Endothelial cell of umbilical vein (primary cell): ENCODE measurements at regions not wholly inside any gene's neighbourhood (a gene's known extent, or its start where the extent isn't known, plus 50 kb on each side); places are given as distances from the start of the nearest gene placed in this dataset.

Experiments used
- BruUV-seq: library from RNA; stranded (reverse); fragments of 400-500 nt; replicated peaks from 2 replicates; lab custom pipeline; 2021; lab: Mats Ljungman, UMichigan
- CTCF ChIA-PET: fragments of 300-600, 350-600 bp; sonication (Branson Sonifier 250); formaldehyde crosslinking; loops from one replicate; lab custom pipeline; 2021; ENCODE audit warnings: antibody characterized with exemption, inconsistent platforms; lab: Charles Lee
- POLR2A ChIA-PET: fragments of 300-600, 350-600 bp; sonication (Branson Sonifier 250); formaldehyde crosslinking; loops from one replicate; lab custom pipeline; 2021; ENCODE audit warnings: antibody characterized with exemption, inconsistent platforms; lab: Charles Lee
- DNase-seq: peaks from one replicate; pipeline ENCODE4 v3.0.0-alpha.2; 2011; ENCODE audit warnings: low read depth, low spot score
- FAIRE-seq: peaks from 2 replicates; lab custom pipeline; 2011; peaks lifted over from hg19 to GRCh38; lab: Jason Lieb, UNC
- H2AFZ ChIP-seq: 2 replicates; pipeline ENCODE4 v1.6.0; 2012; ENCODE audit warnings: low read depth, low read length, control low read depth, inconsistent platforms
- H3K27ac ChIP-seq: 2 replicates; pipeline ENCODE4 v1.5.1; 2011; ENCODE audit warnings: low read depth, mild to moderate bottlenecking, control low read depth, low read length, moderate library complexity; ENCODE audit not compliant: insufficient read depth
- H3K27me3 ChIP-seq, 2 experiments: 2 replicates each; pipeline versions ENCODE4 v1.6.0 to v1.6.1; 2011; ENCODE audit warnings: low read length in 2 of 2, mixed read lengths in 1 of 2; ENCODE audit not compliant: control insufficient read depth in 2 of 2, insufficient read depth in 2 of 2
- H3K36me3 ChIP-seq, 2 experiments: 2 replicates in 1 of 2; 3 replicates in 1 of 2; pipeline ENCODE4 v1.5.1; 2011; ENCODE audit warnings: low read length in 2 of 2, mild to moderate bottlenecking in 1 of 2, moderate library complexity in 1 of 2; ENCODE audit not compliant: control insufficient read depth in 2 of 2, insufficient read depth in 2 of 2; ENCODE audit errors: extremely low read depth in 1 of 2
- H3K4me1 ChIP-seq: 3 replicates; pipeline ENCODE4 v1.5.1; 2011; ENCODE audit warnings: mild to moderate bottlenecking, low read length; ENCODE audit not compliant: control insufficient read depth, insufficient read depth; ENCODE audit errors: extremely low read depth
- H3K4me2 ChIP-seq: 2 replicates; pipeline ENCODE4 v1.6.1; 2011; ENCODE audit warnings: low read length, control low read depth, mixed read lengths; ENCODE audit not compliant: insufficient read depth
- H3K4me3 ChIP-seq, 3 experiments: fragments of 200-600 bp in 1 of 3; sonication (generic), shearing (Covaris generic) in 1 of 3; replicated peaks in 1 of 3; 2 replicates each; pipeline ENCODE4 v1.5.1; 2011 to 2016; ENCODE audit warnings: control low read depth in 3 of 3, low read length in 3 of 3, mild to moderate bottlenecking in 2 of 3, inconsistent platforms in 1 of 3, low read depth in 1 of 3, moderate library complexity in 1 of 3; ENCODE audit not compliant: insufficient read depth in 1 of 3
- H3K79me2 ChIP-seq: 2 replicates; pipeline ENCODE4 v1.6.0; 2012; ENCODE audit warnings: low read length, inconsistent platforms; ENCODE audit not compliant: control insufficient read depth, insufficient read depth
- H3K9ac ChIP-seq: replicated peaks from 2 replicates; pipeline ENCODE3; 2011; ENCODE audit warnings: low read length, control low read depth; ENCODE audit not compliant: insufficient read depth; ENCODE audit errors: extremely low read depth
- H3K9me1 ChIP-seq: replicated peaks from 3 replicates; pipeline ENCODE4 v1.6.0; 2011; ENCODE audit warnings: mild to moderate bottlenecking, low read length; ENCODE audit not compliant: control insufficient read depth, insufficient read depth; ENCODE audit errors: extremely low read depth
- H3K9me3 ChIP-seq: replicated peaks from 2 replicates; pipeline ENCODE4 v1.5.1; 2012; ENCODE audit warnings: low read length, inconsistent platforms; ENCODE audit not compliant: control insufficient read depth, insufficient read depth
- H4K20me1 ChIP-seq: replicated peaks from 2 replicates; pipeline ENCODE3; 2011; ENCODE audit warnings: mild to moderate bottlenecking, low read length; ENCODE audit not compliant: control insufficient read depth, insufficient read depth; ENCODE audit errors: extremely low read depth
- CTCF ChIP-seq, 2 donors: IDR thresholded peaks; 1 replicate in 1 of 2; 2 replicates in 1 of 2; pipeline ENCODE4 v1.5.1; 2011; ENCODE audit warnings: low read length in 2 of 2, mild to moderate bottlenecking in 2 of 2, moderate library complexity in 2 of 2, control low read depth in 1 of 2, inconsistent platforms in 1 of 2, low read depth in 1 of 2; ENCODE audit not compliant: insufficient read depth in 1 of 2; ENCODE audit errors: extremely low read depth in 1 of 2
- EZH2 ChIP-seq: IDR thresholded peaks from 2 replicates; pipeline ENCODE4 v1.6.1; 2012; ENCODE audit warnings: borderline replicate concordance, low read depth, mild to moderate bottlenecking, moderate library complexity, low read length, inconsistent platforms; ENCODE audit not compliant: severe bottlenecking
- FOS ChIP-seq: IDR thresholded peaks from 2 replicates; pipeline ENCODE4 v1.6.1; 2011; ENCODE audit warnings: mild to moderate bottlenecking, low read length, moderate library complexity, borderline replicate concordance; ENCODE audit not compliant: insufficient read depth
- GATA2 ChIP-seq: IDR thresholded peaks from 2 replicates; pipeline ENCODE4 v1.7.0; 2011; ENCODE audit warnings: low read depth, mild to moderate bottlenecking, moderate library complexity, mixed read lengths, low read length; ENCODE audit not compliant: insufficient read length, insufficient read depth
- JUN ChIP-seq: IDR thresholded peaks from 2 replicates; pipeline ENCODE4 v1.6.1; 2011; ENCODE audit warnings: borderline replicate concordance, low read depth; ENCODE audit not compliant: insufficient read length, insufficient read depth
- MAX ChIP-seq: IDR thresholded peaks from 2 replicates; pipeline ENCODE4 v1.6.1; 2011; ENCODE audit not compliant: insufficient read depth, insufficient read length
- MYC ChIP-seq: IDR thresholded peaks from one replicate; pipeline ENCODE4 v1.6.1; 2011; ENCODE audit warnings: mild to moderate bottlenecking, low read depth, low read length
- POLR2A ChIP-seq: IDR thresholded peaks from 2 replicates; pipeline ENCODE4 v1.6.1; 2012; ENCODE audit warnings: low read depth, mild to moderate bottlenecking, control low read depth, low read length
- POLR2AphosphoS5 ChIP-seq: IDR thresholded peaks from 2 replicates; pipeline ENCODE4 v1.6.1; 2012; ENCODE audit warnings: low read depth, mild to moderate bottlenecking, control low read depth, low read length, moderate library complexity; ENCODE audit not compliant: insufficient read depth
- dilution Hi-C: fragments of 300-500 bp; cut with MboI; formaldehyde crosslinking; loops from one replicate; pipeline ENCODE4 v1.15.0; 2019; ENCODE audit warnings: low sequenced_read_pairs; ENCODE audit not compliant: extremely low pct_ligation_motif_present
- intact Hi-C: fragments of 100-400 bp; cut with micrococcal nuclease; formaldehyde crosslinking; loops from one replicate; pipeline ENCODE4 v1.10.0; 2022

- intact Hi-C loops (no loop called here), dilution Hi-C loops (no loop called here)
- CTCF ChIA-PET = interaction anchor here (1.9 to 2.8 kb wide), 2 partner anchors 11 to 67 kb away, joined by 5 to 9 read pairs; no protein-coding TSS in a partner anchor
- no peak overlapping the region for H3K4me2 ChIP-seq
- no peak overlapping the region for H3K4me3 ChIP-seq
- no peak overlapping the region for H2AFZ ChIP-seq
- DNase-seq (no peak), FAIRE-seq (no peak)
- H3K27me3 ChIP-seq = no peaks in the 10 kb centered on the region
- H3K9ac ChIP-seq = no peak overlapping the region
- POLR2A ChIA-PET = no interaction called here
- no peaks in the 10 kb centered on the region for H4K20me1 ChIP-seq
- no peak overlapping the region for H3K27ac ChIP-seq
- no peaks in the 10 kb centered on the region for H3K79me2 ChIP-seq
- no peaks in the 10 kb centered on the region for H3K4me1 ChIP-seq
- BruUV-seq = no TSS peak
- no peaks in the 10 kb centered on the region for H3K36me3 ChIP-seq
- H3K9me1 ChIP-seq = no peaks in the 10 kb centered on the region
- no peaks in the 10 kb centered on the region for H3K9me3 ChIP-seq
- no peak for TF ChIP-seq MYC
- TF ChIP-seq EZH2 = no peak
- no peak for TF ChIP-seq POLR2AphosphoS5
- no peak for TF ChIP-seq MAX
- TF ChIP-seq POLR2A = no peak
- TF ChIP-seq JUN = no peak
- no peak for TF ChIP-seq GATA2
- TF ChIP-seq FOS = no peak
- TF ChIP-seq CTCF (IDR thresholded peaks at IDR 0.05; ENCODE audit: extremely low read depth in 1 of 2, insufficient read depth in 1 of 2, low read depth in 1 of 2, low read length in 2 of 2) = no peak
Measured at GRCh38 chr4:123631786-123632692, 235.4 kb downstream of the SPRY1 start.
